ENCODE measurements at regions not wholly inside any gene's neighbourhood (a gene's known extent, or its start where the extent isn't known, plus 50 kb on each side); places are given as distances from the start of the nearest gene placed in this dataset.

- Histone ChIP-seq H3K27ac (ENCODE audit: low read depth, low read length, severe bottlenecking) (no peak overlapping the region), H3K9me3 (ENCODE audit: control insufficient read depth, low read length) (no peaks in the 10 kb centered on the region), H3K36me3 (ENCODE audit: control insufficient read depth, insufficient read depth, low read length) (no peaks in the 10 kb centered on the region), H3K4me1 (ENCODE audit: control insufficient read depth, insufficient read depth, low read length, poor library complexity, severe bottlenecking) (no peaks in the 10 kb centered on the region), H3K4me3 (ENCODE audit: extremely low read depth, insufficient read depth, low read length, poor library complexity, severe bottlenecking) (no peak overlapping the region)
- 91 to 98% methylated on average over 4 to 5 of the region's 6 CpGs for WGBS, 2 experiments (ENCODE audit: insufficient coverage in 2 of 2)
Measured at GRCh38 chr6:96460052-96460700, 61.4 kb upstream of the UFL1 start.

- Histone ChIP-seq H3K9me3 (ENCODE audit: control insufficient read depth, low read length) (no peaks in the 10 kb centered on the region), H3K36me3 (ENCODE audit: control insufficient read depth, insufficient read depth, low read length) (no peaks in the 10 kb centered on the region), H3K4me3 (ENCODE audit: extremely low read depth, insufficient read depth, low read length, poor library complexity, severe bottlenecking) (no peak overlapping the region), H3K4me1 (ENCODE audit: control insufficient read depth, insufficient read depth, low read length, poor library complexity, severe bottlenecking) (no peaks in the 10 kb centered on the region), H3K27ac (ENCODE audit: low read depth, low read length, severe bottlenecking) (no peak overlapping the region)
- WGBS, 2 experiments (ENCODE audit: insufficient coverage in 2 of 2) = 100% methylated on average over 1 of the region's 3 CpGs; no CpG with 5 or more reads in 1 of the 2 experiments
Measured at GRCh38 chr6:96465321-96465903, 56.2 kb upstream of the UFL1 start.

GRCh38 chr6:96466147-96466863 is 55.3 kb upstream of the UFL1 start:
- Histone ChIP-seq H3K4me1 (ENCODE audit: control insufficient read depth, insufficient read depth, low read length, poor library complexity, severe bottlenecking) (no peaks in the 10 kb centered on the region), H3K36me3 (ENCODE audit: control insufficient read depth, insufficient read depth, low read length) (no peaks in the 10 kb centered on the region), H3K9me3 (ENCODE audit: control insufficient read depth, low read length) (no peaks in the 10 kb centered on the region), H3K4me3 (ENCODE audit: extremely low read depth, insufficient read depth, low read length, poor library complexity, severe bottlenecking) (no peak overlapping the region), H3K27ac (ENCODE audit: low read depth, low read length, severe bottlenecking) (no peak overlapping the region)
- WGBS, 2 experiments (ENCODE audit: insufficient coverage in 2 of 2) = 70 to 100% methylated on average over 1 of the region's 2 CpGs

- Histone ChIP-seq H3K9me3 (ENCODE audit: control insufficient read depth, low read length) (no peaks in the 10 kb centered on the region), H3K4me3 (ENCODE audit: extremely low read depth, insufficient read depth, low read length, poor library complexity, severe bottlenecking) (no peak overlapping the region), H3K27ac (ENCODE audit: low read depth, low read length, severe bottlenecking) (no peak overlapping the region), H3K36me3 (ENCODE audit: control insufficient read depth, insufficient read depth, low read length) (no peaks in the 10 kb centered on the region), H3K4me1 (ENCODE audit: control insufficient read depth, insufficient read depth, low read length, poor library complexity, severe bottlenecking) (no peaks in the 10 kb centered on the region)
Measured at GRCh38 chr6:96467814-96468213, 53.8 kb upstream of the UFL1 start.

GRCh38 chr6:96468281-96468680 is 53.3 kb upstream of the UFL1 start:
- H3K4me3 ChIP-seq (ENCODE audit: extremely low read depth, insufficient read depth, low read length, poor library complexity, severe bottlenecking) = no peak overlapping the region
- 73 to 91% methylated on average over 3 of the region's 3 CpGs for WGBS, 2 experiments (ENCODE audit: insufficient coverage in 2 of 2)
- no peak overlapping the region for H3K27ac ChIP-seq (ENCODE audit: low read depth, low read length, severe bottlenecking)

GRCh38 chr6:96468681-96469224 is 52.9 kb upstream of the UFL1 start:
- H3K36me3 ChIP-seq (ENCODE audit: control insufficient read depth, insufficient read depth, low read length) = no peaks in the 10 kb centered on the region
- no peaks in the 10 kb centered on the region for H3K9me3 ChIP-seq (ENCODE audit: control insufficient read depth, low read length)
- no peaks in the 10 kb centered on the region for H3K4me1 ChIP-seq (ENCODE audit: control insufficient read depth, insufficient read depth, low read length, poor library complexity, severe bottlenecking)
- WGBS, 2 experiments (ENCODE audit: insufficient coverage in 2 of 2) = no CpG with 5 or more reads among the region's 2 CpGs
- H3K4me3 ChIP-seq (ENCODE audit: extremely low read depth, insufficient read depth, low read length, poor library complexity, severe bottlenecking) = no peak overlapping the region
- no peak overlapping the region for H3K27ac ChIP-seq (ENCODE audit: low read depth, low read length, severe bottlenecking)

More at GRCh38 chr6:96468281-96468680, 53.3 kb upstream of the UFL1 start:
- no peaks in the 10 kb centered on the region for H3K36me3 ChIP-seq (ENCODE audit: control insufficient read depth, insufficient read depth, low read length)
- no peaks in the 10 kb centered on the region for H3K9me3 ChIP-seq (ENCODE audit: control insufficient read depth, low read length)
- no peaks in the 10 kb centered on the region for H3K4me1 ChIP-seq (ENCODE audit: control insufficient read depth, insufficient read depth, low read length, poor library complexity, severe bottlenecking)

- WGBS, 2 experiments (ENCODE audit: insufficient coverage in 2 of 2) = no CpG with 5 or more reads among the region's 2 CpGs
Measured at GRCh38 chr6:96469312-96469711, 52.3 kb upstream of the UFL1 start.

GRCh38 chr6:96470296-96470695 is 51.3 kb upstream of the UFL1 start:
- Histone ChIP-seq H3K27ac (ENCODE audit: low read depth, low read length, severe bottlenecking) (no peak overlapping the region), H3K36me3 (ENCODE audit: control insufficient read depth, insufficient read depth, low read length) (no peaks in the 10 kb centered on the region), H3K9me3 (ENCODE audit: control insufficient read depth, low read length) (no peaks in the 10 kb centered on the region), H3K4me1 (ENCODE audit: control insufficient read depth, insufficient read depth, low read length, poor library complexity, severe bottlenecking) (no peaks in the 10 kb centered on the region), H3K4me3 (ENCODE audit: extremely low read depth, insufficient read depth, low read length, poor library complexity, severe bottlenecking) (no peak overlapping the region)
- WGBS, 2 experiments (ENCODE audit: insufficient coverage in 2 of 2) = no CpG with 5 or more reads among the region's 2 CpGs

More at GRCh38 chr6:96469312-96469711, 52.3 kb upstream of the UFL1 start:
- no peaks in the 10 kb centered on the region for H3K9me3 ChIP-seq (ENCODE audit: control insufficient read depth, low read length)
- H3K27ac ChIP-seq (ENCODE audit: low read depth, low read length, severe bottlenecking) = no peak overlapping the region
- no peak overlapping the region for H3K4me3 ChIP-seq (ENCODE audit: extremely low read depth, insufficient read depth, low read length, poor library complexity, severe bottlenecking)
- H3K36me3 ChIP-seq (ENCODE audit: control insufficient read depth, insufficient read depth, low read length) = no peaks in the 10 kb centered on the region
- H3K4me1 ChIP-seq (ENCODE audit: control insufficient read depth, insufficient read depth, low read length, poor library complexity, severe bottlenecking) = no peaks in the 10 kb centered on the region
